HCT116 (cell line): ENCODE measurements at regions not wholly inside any gene's neighbourhood (a gene's known extent, or its start where the extent isn't known, plus 50 kb on each side); places are given as distances from the start of the nearest gene placed in this dataset.
A peak's percentile ranks its signal among the peaks of the same experiment; 100 is the strongest.

ENCODE experiments used
- EZH2 ChIP-seq: fragments of 200-600 bp; sonication (generic); IDR thresholded peaks from 2 replicates; pipeline ENCODE4 v1.6.1; 2017; ENCODE audit warnings: antibody characterized with exemption, mixed run types
- FOSL1 ChIP-seq: IDR thresholded peaks from 2 replicates; pipeline ENCODE4 v1.6.1; 2012; ENCODE audit warnings: low read depth
- POLR2A ChIP-seq: IDR thresholded peaks from 2 replicates; pipeline ENCODE4 v1.7.0; 2011; ENCODE audit warnings: borderline replicate concordance; ENCODE audit not compliant: insufficient read depth, insufficient read length; ENCODE audit errors: extremely low read depth
- POLR2AphosphoS5 ChIP-seq: IDR thresholded peaks from 2 replicates; pipeline ENCODE4 v1.6.1; 2011; ENCODE audit warnings: mild to moderate bottlenecking, low read depth, low read length, moderate library complexity
- RAD21 ChIP-seq: IDR thresholded peaks from 2 replicates; pipeline ENCODE4 v1.6.1; 2012; ENCODE audit warnings: low read depth, mild to moderate bottlenecking
- REST ChIP-seq: IDR thresholded peaks from 2 replicates; pipeline ENCODE4 v1.6.1; 2012; ENCODE audit warnings: low read depth
- SIN3A ChIP-seq: IDR thresholded peaks from 2 replicates; pipeline ENCODE4 v1.6.1; 2012; ENCODE audit warnings: low read depth
- SP1 ChIP-seq: IDR thresholded peaks from 2 replicates; pipeline ENCODE4 v1.6.1; 2012; ENCODE audit warnings: low read depth
- SRF ChIP-seq: IDR thresholded peaks from 2 replicates; pipeline ENCODE4 v1.6.1; 2012; ENCODE audit warnings: low read depth
- TF ChIP-seq, protein P1 (sequence below): IDR thresholded peaks from 2 replicates; pipeline ENCODE4 v1.6.1; 2012
- TF ChIP-seq, protein P2 (sequence below), 3 experiments: fragments of 200-600 bp in 1 of 3; sonication (generic) in 1 of 3; IDR thresholded peaks in 2 of 3; conservative IDR thresholded peaks in 1 of 3; 2 replicates each; pipeline ENCODE4 v1.5.1; 2012 to 2017; ENCODE audit warnings: low read depth in 2 of 3, low read length in 2 of 3, antibody characterized with exemption in 1 of 3, borderline replicate concordance in 1 of 3, control low read depth in 1 of 3, mild to moderate bottlenecking in 1 of 3, mixed read lengths in 1 of 3, mixed run types in 1 of 3, moderate library complexity in 1 of 3; ENCODE audit not compliant: insufficient read depth in 1 of 3
- TF ChIP-seq, protein P3 (sequence below): IDR thresholded peaks from 2 replicates; pipeline ENCODE4 v1.6.1; 2012

DNA sequence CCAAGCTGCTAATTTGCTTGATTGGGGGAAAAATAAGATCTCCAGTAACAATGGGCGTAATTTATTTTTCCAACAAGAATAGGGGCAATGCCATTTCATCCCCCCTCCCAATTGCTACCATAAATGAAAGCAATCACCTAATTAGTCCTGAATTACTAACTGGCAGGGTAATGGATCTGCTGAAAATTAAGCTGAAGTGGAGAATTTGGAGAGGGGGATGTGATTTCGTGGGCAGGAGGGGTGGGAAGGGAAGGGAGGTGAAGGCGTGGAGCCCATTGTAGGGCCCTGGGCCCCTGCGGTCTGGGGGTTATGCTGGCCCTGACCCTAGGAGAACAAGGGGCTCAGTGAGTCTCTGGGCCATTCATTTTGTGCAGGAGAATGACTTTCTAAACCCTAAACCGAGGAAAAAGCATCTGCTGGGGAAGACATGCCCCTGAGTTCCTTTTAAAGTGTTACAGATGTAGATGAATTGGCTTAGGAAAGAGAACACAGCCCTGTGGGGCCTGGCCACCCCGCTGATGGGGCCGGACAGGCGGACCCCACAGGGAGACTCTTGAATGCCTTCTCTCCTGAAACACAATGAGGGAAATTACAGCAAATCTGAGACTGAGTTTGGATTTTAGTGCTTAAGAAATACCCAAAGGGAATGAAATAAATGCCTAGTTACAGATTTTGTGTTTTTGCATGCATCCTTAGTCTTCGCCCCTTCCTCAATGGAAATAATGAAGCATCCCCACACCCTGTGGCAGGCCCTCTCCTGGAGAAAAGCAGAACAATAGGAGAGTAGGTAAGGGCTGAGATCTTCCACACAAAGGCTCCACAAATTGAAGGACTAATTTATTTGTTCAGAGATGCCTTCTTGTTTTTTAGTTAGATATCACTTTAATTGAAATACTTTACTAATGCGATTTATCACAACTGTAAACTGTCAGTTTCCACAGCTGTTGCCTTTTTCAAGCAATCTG is 143.2 kb downstream of the PSAT1 start:
- TF ChIP-seq POLR2A (no peak), POLR2AphosphoS5 (no peak), REST (no peak), FOSL1 (no peak), EZH2 (no peak), SIN3A (no peak), RAD21 (no peak), SP1 (no peak), SRF (no peak)
- TF ChIP-seq, protein P1, sequence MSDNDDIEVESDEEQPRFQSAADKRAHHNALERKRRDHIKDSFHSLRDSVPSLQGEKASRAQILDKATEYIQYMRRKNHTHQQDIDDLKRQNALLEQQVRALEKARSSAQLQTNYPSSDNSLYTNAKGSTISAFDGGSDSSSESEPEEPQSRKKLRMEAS, result no peak
- TF ChIP-seq, protein P2, sequence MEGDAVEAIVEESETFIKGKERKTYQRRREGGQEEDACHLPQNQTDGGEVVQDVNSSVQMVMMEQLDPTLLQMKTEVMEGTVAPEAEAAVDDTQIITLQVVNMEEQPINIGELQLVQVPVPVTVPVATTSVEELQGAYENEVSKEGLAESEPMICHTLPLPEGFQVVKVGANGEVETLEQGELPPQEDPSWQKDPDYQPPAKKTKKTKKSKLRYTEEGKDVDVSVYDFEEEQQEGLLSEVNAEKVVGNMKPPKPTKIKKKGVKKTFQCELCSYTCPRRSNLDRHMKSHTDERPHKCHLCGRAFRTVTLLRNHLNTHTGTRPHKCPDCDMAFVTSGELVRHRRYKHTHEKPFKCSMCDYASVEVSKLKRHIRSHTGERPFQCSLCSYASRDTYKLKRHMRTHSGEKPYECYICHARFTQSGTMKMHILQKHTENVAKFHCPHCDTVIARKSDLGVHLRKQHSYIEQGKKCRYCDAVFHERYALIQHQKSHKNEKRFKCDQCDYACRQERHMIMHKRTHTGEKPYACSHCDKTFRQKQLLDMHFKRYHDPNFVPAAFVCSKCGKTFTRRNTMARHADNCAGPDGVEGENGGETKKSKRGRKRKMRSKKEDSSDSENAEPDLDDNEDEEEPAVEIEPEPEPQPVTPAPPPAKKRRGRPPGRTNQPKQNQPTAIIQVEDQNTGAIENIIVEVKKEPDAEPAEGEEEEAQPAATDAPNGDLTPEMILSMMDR (IDR thresholded peaks at IDR 0.05 in 2 of 3, conservative IDR thresholded peaks at IDR 0.05 in 1 of 3; ENCODE audit: borderline replicate concordance in 1 of 3, insufficient read depth in 1 of 3, low read depth in 2 of 3, low read length in 2 of 3), result peak in 1 of 3 experiments; percentile 9; a peak in 1 of 6 replicates
- TF ChIP-seq, protein P3, sequence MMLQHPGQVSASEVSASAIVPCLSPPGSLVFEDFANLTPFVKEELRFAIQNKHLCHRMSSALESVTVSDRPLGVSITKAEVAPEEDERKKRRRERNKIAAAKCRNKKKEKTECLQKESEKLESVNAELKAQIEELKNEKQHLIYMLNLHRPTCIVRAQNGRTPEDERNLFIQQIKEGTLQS, result no peak
